SIG-M5 treated with dmso at 0.1 percent for 504 hours (cell line): ENCODE measurements at regions not wholly inside any gene's neighbourhood (a gene's known extent, or its start where the extent isn't known, plus 50 kb on each side); places are given as distances from the start of the nearest gene placed in this dataset.

Experiments
- DNase-seq: peaks from one replicate; lab custom pipeline; 2025; ENCODE audit not compliant: unreplicated experiment; lab: John Stamatoyannopoulos, UW

DNA sequence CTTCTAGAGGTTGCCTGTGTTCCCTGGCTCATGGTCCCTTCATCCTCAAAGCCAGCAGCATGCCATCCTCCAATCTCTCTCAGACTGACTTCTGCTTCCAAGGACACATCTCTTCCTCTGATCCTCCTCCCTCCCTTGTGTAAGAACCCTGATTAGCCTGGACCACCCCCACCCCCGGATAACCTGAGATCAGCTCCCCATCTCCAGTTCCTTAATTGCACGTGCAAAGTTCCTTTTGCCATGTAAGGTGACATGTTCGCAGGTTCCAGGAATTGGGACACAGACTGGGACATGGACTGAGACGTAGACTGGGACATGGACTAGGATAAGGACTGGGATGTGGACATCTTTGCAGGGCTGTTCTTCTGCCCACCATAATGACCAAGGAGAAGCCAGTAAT is 925.3 kb downstream of the TBC1D22A start:
- DNase-seq: no peak

GRCh38 chr22:47687346-47687655 is 924.9 kb downstream of the TBC1D22A start:
- DNase-seq: no peak

GRCh38 chr22:47686594-47687345 is 924.3 kb downstream of the TBC1D22A start:
- no peak for DNase-seq

GRCh38 chr22:47681411-47682165 is 919.1 kb downstream of the TBC1D22A start:
- DNase-seq: no peak

GRCh38 chr22:47678636-47679287 is 916.3 kb downstream of the TBC1D22A start:
- no peak for DNase-seq

DNA sequence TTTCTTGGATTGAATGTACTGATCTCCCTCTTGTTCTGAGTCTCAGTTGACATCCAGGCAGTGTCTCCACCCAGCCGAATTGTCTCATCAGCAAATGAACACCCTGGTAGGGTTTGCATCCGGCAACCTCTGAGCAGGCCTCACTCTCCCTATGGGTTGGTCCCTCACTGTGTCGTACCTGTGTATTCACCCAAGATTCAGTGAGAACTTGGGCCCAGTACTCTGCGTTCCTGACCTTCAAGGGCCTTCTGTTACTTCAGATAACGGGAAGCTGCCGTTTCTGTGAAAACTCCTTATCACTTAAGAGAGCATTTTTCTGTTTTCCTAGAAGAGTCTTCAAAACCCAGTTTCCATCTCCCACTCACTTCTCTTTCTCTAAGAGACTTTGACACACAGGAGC is 915.6 kb downstream of the TBC1D22A start:
- no peak for DNase-seq

DNA sequence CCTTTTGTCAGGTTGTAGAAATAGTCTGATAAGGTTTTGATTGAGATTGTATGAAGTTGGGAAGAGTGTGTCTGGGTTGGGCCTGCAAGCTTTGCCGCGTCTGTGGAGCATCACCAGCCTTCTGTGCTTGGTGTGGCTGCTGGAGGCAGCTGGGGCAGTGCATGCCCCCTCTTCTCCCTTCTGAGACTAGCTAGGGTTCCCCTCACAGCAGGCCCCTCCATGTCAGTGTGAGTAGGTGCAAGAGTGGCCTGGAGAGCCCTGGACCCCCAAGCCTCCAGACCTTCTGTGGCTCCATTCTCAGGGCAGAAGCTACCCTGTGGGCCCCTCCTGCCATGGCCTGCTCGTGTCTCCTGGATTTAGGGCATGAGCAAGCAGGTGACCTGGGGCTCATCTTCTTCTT is 914.2 kb downstream of the TBC1D22A start:
- DNase-seq: no peak

GRCh38 chr22:47674600-47674999 is 912.1 kb downstream of the TBC1D22A start:
- no peak for DNase-seq

DNA sequence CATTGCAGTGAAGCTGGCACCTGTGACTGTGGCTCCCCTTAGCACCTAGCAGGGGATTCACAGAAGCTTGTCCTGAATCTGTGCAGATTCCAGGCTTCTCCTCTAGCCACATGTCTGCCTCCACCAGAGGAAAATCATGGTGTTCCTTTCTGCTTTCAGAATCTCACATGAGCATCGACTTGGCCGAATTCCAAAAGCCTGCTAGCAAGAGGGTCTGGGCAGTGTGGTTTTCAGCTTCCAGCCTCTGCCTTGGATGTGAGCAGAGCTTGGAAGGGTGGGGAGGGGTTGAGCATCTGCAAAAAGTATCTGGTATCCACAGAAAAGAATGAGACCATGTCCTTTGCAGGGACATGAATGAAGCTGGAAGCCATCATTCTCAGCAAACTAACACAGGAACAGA is 911.1 kb downstream of the TBC1D22A start:
- no peak for DNase-seq

DNA sequence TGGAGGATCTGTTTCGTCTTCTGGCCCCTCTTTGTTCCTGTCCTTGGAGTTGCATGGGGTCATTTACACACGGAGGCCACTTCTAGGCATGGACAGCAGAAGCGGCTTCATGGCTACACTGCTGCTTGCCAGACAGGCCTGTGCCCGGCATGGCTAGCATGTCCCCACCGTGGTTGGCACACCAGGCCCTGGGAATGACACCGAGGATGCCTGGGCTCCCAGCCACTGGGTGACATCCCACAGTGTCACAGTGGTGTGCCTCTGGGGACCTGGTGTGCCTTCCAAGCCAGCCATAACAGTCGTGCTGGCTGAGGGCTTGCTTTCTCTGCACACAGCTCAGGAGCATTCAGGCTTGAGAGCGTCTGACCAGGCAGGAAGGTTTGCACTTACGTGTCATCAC is 910.1 kb downstream of the TBC1D22A start:
- no peak for DNase-seq

- no peak for DNase-seq
Measured at GRCh38 chr22:47665151-47665550, 902.7 kb downstream of the TBC1D22A start.

DNA sequence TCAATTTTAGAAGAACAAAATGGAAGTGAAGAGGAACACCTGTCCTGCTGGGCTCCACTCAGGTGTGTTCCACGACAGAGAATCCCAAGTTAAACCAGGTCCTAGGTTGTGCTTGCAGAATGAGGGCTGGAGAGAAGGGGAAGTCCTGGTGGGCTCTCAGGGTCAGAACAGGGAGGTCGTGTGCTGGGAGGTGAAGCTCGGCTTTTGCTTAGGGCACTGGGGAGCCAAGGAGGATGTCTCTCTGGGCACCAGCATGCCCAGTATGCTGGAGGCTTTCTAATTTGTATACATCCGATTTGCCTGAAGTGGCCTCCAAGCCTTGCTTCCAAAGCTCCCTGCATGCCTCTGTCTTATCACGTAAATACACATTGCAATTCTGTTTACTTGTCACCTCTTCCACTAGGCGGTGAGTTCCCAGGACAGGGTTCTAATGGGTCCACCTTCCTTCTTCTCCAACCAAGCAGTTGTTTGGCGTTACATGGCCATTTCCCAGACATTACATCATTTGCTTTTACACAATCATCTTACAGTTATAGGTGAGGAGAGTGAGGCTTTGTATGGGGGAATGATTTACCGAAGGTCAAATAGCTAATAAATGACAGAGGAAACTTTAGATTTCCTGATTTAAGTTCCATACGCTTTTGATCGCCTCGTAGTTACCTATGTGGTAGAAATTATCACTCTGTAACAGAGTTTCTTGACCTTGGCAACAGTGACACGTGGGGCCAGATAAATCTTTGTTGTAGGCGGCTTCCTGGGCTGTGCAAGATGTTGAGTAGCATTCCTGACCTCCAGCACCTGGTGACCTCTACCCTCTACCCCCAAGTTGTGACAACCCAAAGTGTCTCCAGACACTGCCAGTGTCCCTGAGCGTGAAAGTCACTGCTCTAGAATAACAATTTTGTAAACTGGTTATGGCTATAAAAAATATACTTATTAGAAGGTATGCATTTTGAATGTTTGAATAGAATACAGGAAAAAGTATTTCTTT is 901.5 kb downstream of the TBC1D22A start:
- no peak for DNase-seq

GRCh38 chr22:47659467-47660223 is 897.2 kb downstream of the TBC1D22A start:
- DNase-seq: no peak

- no peak for DNase-seq
Measured at GRCh38 chr22:47658182-47658581, 895.7 kb downstream of the TBC1D22A start.

- DNase-seq: no peak
Measured at GRCh38 chr22:47657224-47657623, 894.8 kb downstream of the TBC1D22A start.

GRCh38 chr22:47656806-47657205 is 894.4 kb downstream of the TBC1D22A start:
- DNase-seq: no peak

DNA sequence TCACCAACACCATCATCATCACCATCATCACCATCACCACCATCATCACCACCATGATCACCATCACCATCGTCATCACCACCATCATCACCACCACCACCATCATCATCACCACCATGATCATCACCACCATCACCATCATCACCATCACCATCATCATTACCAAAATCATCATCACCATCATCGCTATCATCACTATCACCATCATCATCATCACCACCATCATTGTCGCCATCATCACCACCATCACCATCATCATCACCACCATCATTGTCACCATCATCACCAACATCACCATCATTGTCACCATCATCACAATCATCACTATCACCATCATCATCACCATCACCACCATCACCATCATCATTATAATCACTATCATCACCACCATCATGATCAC is 893.5 kb downstream of the TBC1D22A start:
- DNase-seq: no peak

GRCh38 chr22:47654922-47655491 is 892.6 kb downstream of the TBC1D22A start:
- DNase-seq: no peak

GRCh38 chr22:47653921-47654320 is 891.5 kb downstream of the TBC1D22A start:
- no peak for DNase-seq
